ENCODE measurements at regions not wholly inside any gene's neighbourhood (a gene's known extent, or its start where the extent isn't known, plus 50 kb on each side); places are given as distances from the start of the nearest gene placed in this dataset.

DNA sequence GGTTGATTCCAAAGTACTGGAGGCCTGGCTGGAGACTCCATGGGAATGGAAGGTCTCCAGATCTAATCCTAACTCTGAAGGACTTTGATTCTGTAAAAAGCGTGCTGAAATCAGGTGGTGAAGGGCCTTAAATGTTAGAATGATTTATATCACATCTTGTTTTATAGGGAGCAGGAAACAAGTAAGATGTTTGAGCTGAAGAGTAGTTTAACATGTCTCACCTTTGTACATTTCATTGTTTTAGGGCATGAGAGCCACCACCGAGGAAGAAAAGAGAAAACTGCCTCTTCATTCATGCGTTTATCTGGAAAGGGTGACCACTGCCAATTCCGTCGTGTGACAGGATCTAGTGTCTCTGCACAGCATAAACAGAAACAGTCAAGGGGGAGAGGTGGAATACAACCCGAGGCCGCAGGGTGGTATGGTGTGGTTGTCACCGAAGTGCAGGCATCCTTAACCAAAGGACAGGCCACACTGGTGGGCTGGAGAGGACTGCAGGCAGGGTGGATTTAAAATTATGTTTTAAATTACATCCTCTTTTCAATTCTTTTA, 445.3 kb downstream of the SLC4A3 start:
- DNase-seq (ENCODE audit: low read depth): no peak
- H3K4me3 ChIP-seq (ENCODE audit: low read depth, low read length): no peak overlapping the region
- TF ChIP-seq, protein P1, sequence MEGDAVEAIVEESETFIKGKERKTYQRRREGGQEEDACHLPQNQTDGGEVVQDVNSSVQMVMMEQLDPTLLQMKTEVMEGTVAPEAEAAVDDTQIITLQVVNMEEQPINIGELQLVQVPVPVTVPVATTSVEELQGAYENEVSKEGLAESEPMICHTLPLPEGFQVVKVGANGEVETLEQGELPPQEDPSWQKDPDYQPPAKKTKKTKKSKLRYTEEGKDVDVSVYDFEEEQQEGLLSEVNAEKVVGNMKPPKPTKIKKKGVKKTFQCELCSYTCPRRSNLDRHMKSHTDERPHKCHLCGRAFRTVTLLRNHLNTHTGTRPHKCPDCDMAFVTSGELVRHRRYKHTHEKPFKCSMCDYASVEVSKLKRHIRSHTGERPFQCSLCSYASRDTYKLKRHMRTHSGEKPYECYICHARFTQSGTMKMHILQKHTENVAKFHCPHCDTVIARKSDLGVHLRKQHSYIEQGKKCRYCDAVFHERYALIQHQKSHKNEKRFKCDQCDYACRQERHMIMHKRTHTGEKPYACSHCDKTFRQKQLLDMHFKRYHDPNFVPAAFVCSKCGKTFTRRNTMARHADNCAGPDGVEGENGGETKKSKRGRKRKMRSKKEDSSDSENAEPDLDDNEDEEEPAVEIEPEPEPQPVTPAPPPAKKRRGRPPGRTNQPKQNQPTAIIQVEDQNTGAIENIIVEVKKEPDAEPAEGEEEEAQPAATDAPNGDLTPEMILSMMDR (conservative IDR thresholded peaks at IDR 0.05; ENCODE audit: low read depth, low read length): no peak

DNA sequence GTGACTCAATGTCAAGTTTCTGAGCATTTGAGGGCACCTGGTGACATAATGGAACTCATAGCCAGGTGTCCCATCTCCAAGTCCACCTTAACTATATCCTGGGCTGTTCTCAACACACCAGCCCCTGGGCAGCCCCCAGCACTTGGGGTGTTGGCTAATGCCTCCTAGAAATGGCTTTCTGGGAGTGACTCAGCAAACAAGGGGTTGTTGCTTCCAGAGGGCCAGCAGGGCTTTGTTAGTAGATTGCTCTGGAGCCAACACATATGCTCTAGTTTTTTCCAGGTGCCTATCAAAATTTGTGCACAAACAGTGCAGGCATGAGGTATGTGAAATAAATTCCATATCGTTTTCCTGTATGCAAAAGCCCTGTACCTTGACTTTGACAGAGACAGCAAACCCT, 448.4 kb downstream of the SLC4A3 start:
- H3K4me3 ChIP-seq (ENCODE audit: low read depth, low read length): no peak overlapping the region
- no peak for DNase-seq (ENCODE audit: low read depth)
- TF ChIP-seq, protein P1 (conservative IDR thresholded peaks at IDR 0.05; ENCODE audit: low read depth, low read length): no peak

DNA sequence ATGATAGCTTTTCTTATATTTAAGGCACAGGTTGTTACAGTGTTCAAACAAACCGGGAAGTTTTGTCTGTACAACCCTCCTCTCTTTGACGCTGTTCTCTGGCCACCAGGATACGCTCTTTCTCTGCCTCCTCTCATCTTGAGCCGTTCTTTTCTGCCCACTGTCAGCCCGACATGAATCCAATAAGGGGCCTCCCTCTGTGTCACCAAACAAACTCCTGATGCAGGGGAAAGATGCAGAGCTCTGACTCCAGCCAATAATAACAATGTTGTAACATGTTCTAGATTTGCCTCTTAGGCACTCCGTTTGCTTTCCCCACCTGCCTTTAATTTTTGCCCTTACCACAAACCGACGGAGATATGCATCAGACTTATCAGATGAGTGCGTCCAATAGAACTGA, 449.3 kb downstream of the SLC4A3 start:
- H3K4me3 ChIP-seq (ENCODE audit: low read depth, low read length): no peak overlapping the region
- TF ChIP-seq, protein P1 (conservative IDR thresholded peaks at IDR 0.05; ENCODE audit: low read depth, low read length): no peak
- no peak for DNase-seq (ENCODE audit: low read depth)

DNA sequence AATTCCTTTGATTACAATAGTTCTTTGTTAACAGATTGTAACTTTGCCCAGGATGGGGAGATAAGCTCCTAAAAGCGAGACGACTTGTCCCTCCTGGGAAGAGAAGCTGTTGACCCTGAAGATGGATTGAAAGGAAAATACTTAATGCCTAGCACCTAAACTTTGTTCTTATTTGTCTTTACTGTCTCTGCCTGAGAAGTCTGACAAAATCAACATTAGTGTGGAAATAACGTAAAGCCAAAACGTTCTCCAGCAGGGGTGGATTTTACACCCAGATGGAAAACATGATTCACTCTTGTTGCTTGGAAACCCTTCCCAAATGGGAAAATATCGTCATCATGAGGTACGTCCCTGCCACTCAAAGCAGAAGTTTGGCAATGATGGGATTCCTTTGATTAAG, 450.1 kb downstream of the SLC4A3 start:
- TF ChIP-seq, protein P1 (conservative IDR thresholded peaks at IDR 0.05; ENCODE audit: low read depth, low read length): no peak
- no peak for DNase-seq (ENCODE audit: low read depth)
- H3K4me3 ChIP-seq (ENCODE audit: low read depth, low read length): no peak overlapping the region

DNA sequence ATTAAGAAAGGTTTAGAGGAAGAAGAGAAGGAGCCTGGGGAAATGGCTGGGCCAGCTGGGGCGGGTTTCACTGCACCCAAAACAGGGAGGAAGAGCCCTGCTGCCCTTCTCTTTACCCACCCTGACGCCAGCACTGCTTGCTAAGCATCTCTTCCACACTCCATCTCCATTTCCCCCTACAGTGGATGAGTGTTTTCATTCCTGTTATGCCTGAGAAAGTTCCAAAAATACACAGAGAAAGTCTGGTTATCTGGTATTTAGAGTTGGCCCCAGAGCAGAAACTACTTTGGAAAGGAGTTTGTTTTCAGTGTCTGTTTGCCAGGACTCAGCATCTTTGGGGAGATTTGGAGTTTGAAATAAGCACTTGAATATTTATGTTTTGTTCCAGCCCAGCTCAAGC, 451.0 kb downstream of the SLC4A3 start:
- H3K4me3 ChIP-seq (ENCODE audit: low read depth, low read length): no peak overlapping the region
- TF ChIP-seq, protein P1 (conservative IDR thresholded peaks at IDR 0.05; ENCODE audit: low read depth, low read length): no peak
- no peak for DNase-seq (ENCODE audit: low read depth)

DNA sequence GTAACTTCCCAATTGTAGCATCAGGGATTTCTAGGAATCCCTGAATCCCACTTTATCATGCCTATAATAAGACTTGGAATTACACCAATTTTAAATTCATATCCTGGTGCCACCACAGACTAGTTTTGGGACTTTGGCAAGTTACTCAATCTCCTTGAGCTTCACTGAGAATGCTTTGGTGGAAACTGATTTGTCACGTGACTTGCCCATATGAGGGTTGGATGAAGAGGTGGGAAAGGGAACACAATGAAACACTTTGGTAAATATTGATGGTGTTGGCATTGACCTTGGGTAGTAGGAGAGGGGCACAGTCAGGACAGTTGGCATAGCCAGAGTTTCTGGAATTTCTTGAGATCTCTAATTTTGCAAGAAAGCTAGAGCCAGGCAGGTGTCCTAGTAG, 452.2 kb downstream of the SLC4A3 start:
- DNase-seq (ENCODE audit: low read depth): no peak
- TF ChIP-seq, protein P1 (conservative IDR thresholded peaks at IDR 0.05; ENCODE audit: low read depth, low read length): no peak
- no peak overlapping the region for H3K4me3 ChIP-seq (ENCODE audit: low read depth, low read length)

DNA sequence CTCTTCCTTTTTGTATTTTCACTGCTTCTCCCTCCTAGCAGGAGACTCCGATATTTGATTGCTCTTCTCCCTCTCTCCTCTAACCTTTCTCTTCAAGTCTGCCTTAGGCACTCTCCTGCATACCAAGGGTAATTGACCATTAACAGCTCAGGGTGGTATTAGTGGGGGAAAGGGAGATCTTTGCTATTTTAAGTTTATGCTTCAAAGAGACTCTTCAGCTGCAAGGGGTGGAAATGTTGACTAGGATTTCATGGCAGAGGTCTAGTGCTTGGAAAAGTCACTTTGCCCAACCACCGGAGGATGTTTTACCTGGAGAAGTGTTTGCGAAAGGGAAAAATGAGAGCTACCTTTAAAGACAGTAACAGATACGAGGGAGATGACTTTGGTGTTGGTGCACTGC, 453.7 kb downstream of the SLC4A3 start:
- H3K4me3 ChIP-seq (ENCODE audit: low read depth, low read length): no peak overlapping the region
- no peak for DNase-seq (ENCODE audit: low read depth)
- TF ChIP-seq, protein P1 (conservative IDR thresholded peaks at IDR 0.05; ENCODE audit: low read depth, low read length): no peak
